ENCODE measurements at regions not wholly inside any gene's neighbourhood (a gene's known extent, or its start where the extent isn't known, plus 50 kb on each side); places are given as distances from the start of the nearest gene placed in this dataset.
A peak's percentile ranks its signal among the peaks of the same experiment; 100 is the strongest.

- H3K4me1 ChIP-seq (ENCODE audit: control insufficient read depth in 2 of 3, insufficient read depth in 2 of 3, low read depth in 1 of 3, low read length in 3 of 3) = peaks cover 0 to 24% (median 7%) of the 10 kb centered on the region in 3 donors
- H3K27me3 ChIP-seq (ENCODE audit: control insufficient read depth, insufficient read depth, low read length) = no peaks in the 10 kb centered on the region
- DNase-seq = peak in 4 of 5 donors; percentile 68 to 91 (median 81)
- H3K4me3 ChIP-seq (ENCODE audit: low read length in 3 of 3) = peak overlapping the region in 2 of 3 donors; percentile 47 to 51
- intact Hi-C loops (cut with DNase I) = no loop called here
- H3K36me3 ChIP-seq (ENCODE audit: control insufficient read depth in 2 of 3, insufficient read depth in 3 of 3, low read length in 3 of 3) = no peaks in the 10 kb centered on the region
- TF ChIP-seq CTCF (IDR thresholded peaks at IDR 0.05; ENCODE audit: borderline replicate concordance, extremely low read depth, insufficient read depth) = no peak
- FAIRE-seq = peak; percentile 50
- peak overlapping the region; percentile 12 to 52 for H3K27ac ChIP-seq (ENCODE audit: low read depth in 2 of 2, low read length in 2 of 2)
- H3K9ac ChIP-seq (ENCODE audit: low read length in 3 of 3) = peak overlapping the region in 1 of 3 donors; percentile 37
- H3K9me3 ChIP-seq (ENCODE audit: control insufficient read depth in 2 of 3, insufficient read depth in 1 of 3, low read length in 3 of 3) = no peaks in the 10 kb centered on the region
Measured at GRCh38 chr4:123649645-123650391, 253.2 kb downstream of the SPRY1 start.

- H3K27me3 ChIP-seq (ENCODE audit: control insufficient read depth, insufficient read depth, low read length) = no peaks in the 10 kb centered on the region
- no peak overlapping the region for H3K4me3 ChIP-seq (ENCODE audit: low read length in 3 of 3)
- TF ChIP-seq CTCF (IDR thresholded peaks at IDR 0.05; ENCODE audit: borderline replicate concordance, extremely low read depth, insufficient read depth) = no peak
- H3K4me1 ChIP-seq (ENCODE audit: control insufficient read depth in 2 of 3, insufficient read depth in 2 of 3, low read depth in 1 of 3, low read length in 3 of 3) = peaks cover 0 to 24% (median 7%) of the 10 kb centered on the region in 3 donors
- peaks cover 0 to under 1% (median 0%) of the 10 kb centered on the region in 3 donors for H3K9me3 ChIP-seq (ENCODE audit: control insufficient read depth in 2 of 3, insufficient read depth in 1 of 3, low read length in 3 of 3)
- peak in 3 of 5 donors; percentile 29 to 71 (median 69) for DNase-seq
- intact Hi-C loops (cut with DNase I) = no loop called here
- H3K36me3 ChIP-seq (ENCODE audit: control insufficient read depth in 2 of 3, insufficient read depth in 3 of 3, low read length in 3 of 3) = no peaks in the 10 kb centered on the region
- no peak overlapping the region for H3K9ac ChIP-seq (ENCODE audit: low read length in 3 of 3)
- no peak for FAIRE-seq
- H3K27ac ChIP-seq (ENCODE audit: low read depth in 2 of 2, low read length in 2 of 2) = no peak overlapping the region
Measured at GRCh38 chr4:123651066-123651465, 254.5 kb downstream of the SPRY1 start.

GRCh38 chr4:123651536-123652180, 255.1 kb downstream of the SPRY1 start:
- FAIRE-seq = no peak

More at GRCh38 chr4:123651536-123652180, 255.1 kb downstream of the SPRY1 start:
- no peak for DNase-seq
- Histone ChIP-seq H3K9me3 (ENCODE audit: control insufficient read depth in 2 of 3, insufficient read depth in 1 of 3, low read length in 3 of 3) (peaks cover 0 to 3% (median 0%) of the 10 kb centered on the region in 3 donors), H3K4me3 (ENCODE audit: low read length in 3 of 3) (no peak overlapping the region), H3K27ac (ENCODE audit: low read depth in 2 of 2, low read length in 2 of 2) (no peak overlapping the region), H3K36me3 (ENCODE audit: control insufficient read depth in 2 of 3, insufficient read depth in 3 of 3, low read length in 3 of 3) (no peaks in the 10 kb centered on the region), H3K4me1 (ENCODE audit: control insufficient read depth in 2 of 3, insufficient read depth in 2 of 3, low read depth in 1 of 3, low read length in 3 of 3) (peaks cover 0 to 24% (median 7%) of the 10 kb centered on the region in 3 donors), H3K9ac (ENCODE audit: low read length in 3 of 3) (no peak overlapping the region), H3K27me3 (ENCODE audit: control insufficient read depth, insufficient read depth, low read length) (no peaks in the 10 kb centered on the region)
- intact Hi-C loops (cut with DNase I) = no loop called here
- no peak for TF ChIP-seq CTCF (IDR thresholded peaks at IDR 0.05; ENCODE audit: borderline replicate concordance, extremely low read depth, insufficient read depth)
